ENCODE measurements at regions not wholly inside any gene's neighbourhood (a gene's known extent, or its start where the extent isn't known, plus 50 kb on each side); places are given as distances from the start of the nearest gene placed in this dataset.

DNA sequence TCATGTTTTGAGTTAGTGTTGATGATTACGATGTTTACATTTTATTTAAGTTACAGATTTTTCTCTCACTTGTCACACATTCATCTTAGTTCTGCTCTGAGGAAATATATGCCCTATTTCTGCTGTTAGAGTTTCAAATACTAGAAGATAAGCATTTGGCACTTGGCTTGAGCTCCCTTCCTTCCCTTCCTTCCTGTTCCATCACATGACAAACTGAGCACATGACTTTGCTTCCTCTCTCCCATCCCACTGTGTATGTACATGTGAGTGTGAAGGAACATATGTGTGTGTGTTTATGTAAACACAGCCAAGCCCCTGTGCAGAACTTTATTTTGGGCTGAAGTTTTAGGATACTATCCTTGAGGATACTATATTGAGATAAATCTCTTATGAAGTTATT is 795.9 kb upstream of the IGFBP3 start:
- TF ChIP-seq POLR2A (IDR thresholded peaks at IDR 0.05; ENCODE audit: low read depth, low read length) (no peak), TAF1 (IDR thresholded peaks at IDR 0.05; ENCODE audit: low read depth, low read length) (no peak), POLR2AphosphoS5 (IDR thresholded peaks at IDR 0.05; ENCODE audit: low read depth, low read length) (no peak), POU2F2 (IDR thresholded peaks at IDR 0.05; ENCODE audit: low read depth, low read length) (no peak), PAX5 (IDR thresholded peaks at IDR 0.05; ENCODE audit: insufficient read depth, low read length, severe bottlenecking) (no peak), SPI1 (IDR thresholded peaks at IDR 0.05; ENCODE audit: low read depth, low read length) (no peak)
